GM19099 (cell line): ENCODE measurements at regions not wholly inside any gene's neighbourhood (a gene's known extent, or its start where the extent isn't known, plus 50 kb on each side); places are given as distances from the start of the nearest gene placed in this dataset.

Source experiments
- POLR2A ChIP-seq: IDR thresholded peaks from 3 replicates; pipeline ENCODE4 v1.6.1; 2011; ENCODE audit warnings: low read depth; ENCODE audit not compliant: insufficient read length; ENCODE audit errors: extremely low read depth

GRCh38 chr3:35335703-35336102 lies 303.6 kb upstream of the ARPP21 start:
- TF ChIP-seq POLR2A, result no peak

- no peak for TF ChIP-seq POLR2A
These were observed 302.7 kb upstream of the ARPP21 start for GRCh38 chr3:35336601-35337000.

- no peak for TF ChIP-seq POLR2A
These were observed 301.1 kb upstream of the ARPP21 start for GRCh38 chr3:35338186-35338585.

GRCh38 chr3:35380196-35380595 lies 259.1 kb upstream of the ARPP21 start:
- no peak for TF ChIP-seq POLR2A

- TF ChIP-seq POLR2A, result no peak
These were observed 256.1 kb upstream of the ARPP21 start for GRCh38 chr3:35383216-35383615.

GRCh38 chr3:35383719-35384555 lies 255.4 kb upstream of the ARPP21 start:
- TF ChIP-seq POLR2A, result no peak

GRCh38 chr3:35385271-35385670 lies 254.1 kb upstream of the ARPP21 start:
- TF ChIP-seq POLR2A, result no peak

- no peak for TF ChIP-seq POLR2A
These were observed 249.4 kb upstream of the ARPP21 start for GRCh38 chr3:35389907-35390306.

GRCh38 chr3:35392187-35392586 lies 247.1 kb upstream of the ARPP21 start:
- TF ChIP-seq POLR2A, result no peak

- no peak for TF ChIP-seq POLR2A
These were observed 245.2 kb upstream of the ARPP21 start for GRCh38 chr3:35393901-35394799.

- no peak for TF ChIP-seq POLR2A
These were observed 244.4 kb upstream of the ARPP21 start for GRCh38 chr3:35394905-35395304.

- no peak for TF ChIP-seq POLR2A
These were observed 237.7 kb upstream of the ARPP21 start for GRCh38 chr3:35401671-35402070.

GRCh38 chr3:35404571-35404970 lies 234.8 kb upstream of the ARPP21 start:
- no peak for TF ChIP-seq POLR2A

- TF ChIP-seq POLR2A, result no peak
These were observed 230.4 kb upstream of the ARPP21 start for GRCh38 chr3:35408882-35409281.

GRCh38 chr3:35409991-35410390 lies 229.3 kb upstream of the ARPP21 start:
- no peak for TF ChIP-seq POLR2A

GRCh38 chr3:35413483-35413882 lies 225.8 kb upstream of the ARPP21 start:
- no peak for TF ChIP-seq POLR2A
